ENCODE measurements at regions not wholly inside any gene's neighbourhood (a gene's known extent, or its start where the extent isn't known, plus 50 kb on each side); places are given as distances from the start of the nearest gene placed in this dataset.

DNA sequence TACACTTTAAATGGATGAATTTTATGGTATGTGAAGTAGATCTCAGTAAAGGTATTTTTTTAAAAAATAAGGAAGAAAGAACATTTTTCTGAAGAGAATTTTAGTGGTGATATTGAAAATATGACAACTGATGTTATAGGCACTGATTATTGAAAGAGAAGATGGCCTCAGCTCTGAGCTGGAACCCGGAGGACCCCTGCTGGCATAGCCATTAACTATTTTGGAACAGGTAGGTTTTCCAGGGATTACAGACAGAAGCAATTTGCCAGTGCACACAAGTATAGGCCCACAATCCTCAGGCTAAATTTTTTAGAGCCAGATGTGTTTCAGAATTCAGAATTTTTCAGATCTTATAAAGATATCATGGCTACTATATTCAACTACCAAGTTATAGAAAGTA lies 315.9 kb upstream of the GPR149 start:
- H3K36me3 ChIP-seq (ENCODE audit: insufficient read depth, low read length) = no peaks in the 10 kb centered on the region

DNA sequence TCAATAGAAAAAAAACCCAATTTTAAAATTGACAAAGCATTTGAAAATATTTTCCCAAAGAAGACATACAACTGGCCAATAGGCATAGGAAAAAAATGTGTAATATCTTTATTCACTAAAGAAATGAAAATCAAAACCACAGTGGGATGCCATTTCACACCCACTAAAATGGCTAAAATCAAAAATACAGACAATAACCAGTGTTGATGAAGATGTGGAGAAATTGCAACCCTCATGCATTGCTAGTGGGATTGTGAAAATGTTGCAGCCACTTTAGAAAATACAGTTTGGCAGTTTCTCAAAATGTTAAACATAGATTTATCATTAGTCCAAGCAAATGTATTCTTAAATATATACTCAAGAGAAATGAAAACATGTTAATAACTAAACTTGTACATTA lies 315.1 kb upstream of the GPR149 start:
- Histone ChIP-seq H3F3A (ENCODE audit: insufficient read depth, low read length, poor library complexity, severe bottlenecking) (no peaks in the 10 kb centered on the region), H3K27ac (ENCODE audit: low read length) (no peak overlapping the region), H3K9me2 (ENCODE audit: insufficient read depth, low read length) (no peaks in the 10 kb centered on the region), H3K4me3 (ENCODE audit: low read length) (no peak overlapping the region), H2AFZ (ENCODE audit: low read depth, low read length) (no peak overlapping the region), H3K27me3 (ENCODE audit: insufficient read depth, low read depth, low read length) (no peaks in the 10 kb centered on the region), H3K4me2 (ENCODE audit: low read length) (no peak overlapping the region), H3K9ac (ENCODE audit: low read length) (no peak overlapping the region), H4K20me1 (ENCODE audit: insufficient read depth) (no peaks in the 10 kb centered on the region), H3K79me2 (replicated peaks; ENCODE audit: insufficient read depth, low read length) (no peaks in the 10 kb centered on the region), H3K9me3 (ENCODE audit: low read length) (no peaks in the 10 kb centered on the region), H3K36me3 (ENCODE audit: insufficient read depth, low read length) (no peaks in the 10 kb centered on the region)
- TF ChIP-seq EZH2 (IDR thresholded peaks at IDR 0.05; ENCODE audit: borderline replicate concordance, insufficient read depth, low read length, poor library complexity, severe bottlenecking) = no peak
- no peak for TF ChIP-seq SMC3 (conservative IDR thresholded peaks at IDR 0.05; ENCODE audit: poor library complexity)
- no peak for TF ChIP-seq EP300 (conservative IDR thresholded peaks at IDR 0.05; ENCODE audit: poor library complexity, severe bottlenecking)
- no peak for TF ChIP-seq RAD21 (conservative IDR thresholded peaks at IDR 0.05)
- no peak for TF ChIP-seq MXI1 (conservative IDR thresholded peaks at IDR 0.05; ENCODE audit: poor library complexity, severe bottlenecking)
- no peak for TF ChIP-seq POLR2AphosphoS5 (IDR thresholded peaks at IDR 0.05)

More for the DNA sequence above, 315.9 kb upstream of the GPR149 start:
- Histone ChIP-seq H3K9me2 (ENCODE audit: insufficient read depth, low read length) (no peaks in the 10 kb centered on the region), H3F3A (ENCODE audit: insufficient read depth, low read length, poor library complexity, severe bottlenecking) (no peaks in the 10 kb centered on the region), H3K9ac (ENCODE audit: low read length) (no peak overlapping the region), H3K4me2 (ENCODE audit: low read length) (no peak overlapping the region), H3K79me2 (replicated peaks; ENCODE audit: insufficient read depth, low read length) (no peaks in the 10 kb centered on the region), H3K9me3 (ENCODE audit: low read length) (no peaks in the 10 kb centered on the region), H4K20me1 (ENCODE audit: insufficient read depth) (no peaks in the 10 kb centered on the region), H3K27ac (ENCODE audit: low read length) (no peak overlapping the region), H3K4me3 (ENCODE audit: low read length) (no peak overlapping the region), H2AFZ (ENCODE audit: low read depth, low read length) (no peak overlapping the region), H3K27me3 (ENCODE audit: insufficient read depth, low read depth, low read length) (no peaks in the 10 kb centered on the region)
- TF ChIP-seq RAD21 (conservative IDR thresholded peaks at IDR 0.05) (no peak), MXI1 (conservative IDR thresholded peaks at IDR 0.05; ENCODE audit: poor library complexity, severe bottlenecking) (no peak), REST (IDR thresholded peaks at IDR 0.05; ENCODE audit: borderline replicate concordance) (no peak)

DNA sequence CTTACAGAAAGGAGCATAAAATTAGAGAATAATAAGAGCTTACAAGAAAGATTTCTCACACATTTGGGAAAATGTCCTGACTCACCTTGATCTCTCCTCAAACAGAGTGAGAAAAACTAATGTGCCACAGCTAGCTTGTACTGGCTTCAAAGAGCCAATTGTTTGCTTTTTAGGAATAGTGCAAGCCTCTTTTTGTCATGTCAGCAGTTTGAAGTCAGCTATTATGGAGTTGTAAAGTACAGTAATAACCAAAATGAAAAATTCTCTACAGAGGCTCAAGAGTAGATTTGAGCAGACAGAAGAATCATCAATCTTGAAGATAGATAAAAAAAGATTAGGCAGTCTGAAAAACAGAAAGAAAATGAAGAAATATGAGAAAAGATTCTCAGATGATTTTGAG lies 313.4 kb upstream of the GPR149 start:
- Histone ChIP-seq H4K20me1 (ENCODE audit: insufficient read depth) (no peaks in the 10 kb centered on the region), H3K4me2 (ENCODE audit: low read length) (no peak overlapping the region), H3K4me3 (ENCODE audit: low read length) (no peak overlapping the region), H3F3A (ENCODE audit: insufficient read depth, low read length, poor library complexity, severe bottlenecking) (no peaks in the 10 kb centered on the region), H3K9ac (ENCODE audit: low read length) (no peak overlapping the region), H2AFZ (ENCODE audit: low read depth, low read length) (no peak overlapping the region), H3K9me3 (ENCODE audit: low read length) (no peaks in the 10 kb centered on the region), H3K27ac (ENCODE audit: low read length) (no peak overlapping the region), H3K27me3 (ENCODE audit: insufficient read depth, low read depth, low read length) (no peaks in the 10 kb centered on the region), H3K9me2 (ENCODE audit: insufficient read depth, low read length) (no peaks in the 10 kb centered on the region), H3K36me3 (ENCODE audit: insufficient read depth, low read length) (no peaks in the 10 kb centered on the region), H3K79me2 (replicated peaks; ENCODE audit: insufficient read depth, low read length) (no peaks in the 10 kb centered on the region)
- TF ChIP-seq, protein P1, sequence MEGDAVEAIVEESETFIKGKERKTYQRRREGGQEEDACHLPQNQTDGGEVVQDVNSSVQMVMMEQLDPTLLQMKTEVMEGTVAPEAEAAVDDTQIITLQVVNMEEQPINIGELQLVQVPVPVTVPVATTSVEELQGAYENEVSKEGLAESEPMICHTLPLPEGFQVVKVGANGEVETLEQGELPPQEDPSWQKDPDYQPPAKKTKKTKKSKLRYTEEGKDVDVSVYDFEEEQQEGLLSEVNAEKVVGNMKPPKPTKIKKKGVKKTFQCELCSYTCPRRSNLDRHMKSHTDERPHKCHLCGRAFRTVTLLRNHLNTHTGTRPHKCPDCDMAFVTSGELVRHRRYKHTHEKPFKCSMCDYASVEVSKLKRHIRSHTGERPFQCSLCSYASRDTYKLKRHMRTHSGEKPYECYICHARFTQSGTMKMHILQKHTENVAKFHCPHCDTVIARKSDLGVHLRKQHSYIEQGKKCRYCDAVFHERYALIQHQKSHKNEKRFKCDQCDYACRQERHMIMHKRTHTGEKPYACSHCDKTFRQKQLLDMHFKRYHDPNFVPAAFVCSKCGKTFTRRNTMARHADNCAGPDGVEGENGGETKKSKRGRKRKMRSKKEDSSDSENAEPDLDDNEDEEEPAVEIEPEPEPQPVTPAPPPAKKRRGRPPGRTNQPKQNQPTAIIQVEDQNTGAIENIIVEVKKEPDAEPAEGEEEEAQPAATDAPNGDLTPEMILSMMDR (IDR thresholded peaks at IDR 0.05; ENCODE audit: poor library complexity, severe bottlenecking) = no peak
- TF ChIP-seq RAD21 (conservative IDR thresholded peaks at IDR 0.05) = no peak
- TF ChIP-seq SMC3 (conservative IDR thresholded peaks at IDR 0.05; ENCODE audit: poor library complexity) = no peak
- no peak for TF ChIP-seq TAF1 (IDR thresholded peaks at IDR 0.05; ENCODE audit: low read depth)
- no peak for TF ChIP-seq EP300 (conservative IDR thresholded peaks at IDR 0.05; ENCODE audit: poor library complexity, severe bottlenecking)

Measured in neural cell (in vitro differentiated cells).